Amygdala (tissue), 56 donors: ENCODE measurements at regions not wholly inside any gene's neighbourhood (a gene's known extent, or its start where the extent isn't known, plus 50 kb on each side); places are given as distances from the start of the nearest gene placed in this dataset.

Experiments
- DNase-seq, 56 donors: peaks; one replicate each; lab custom pipeline; 2025; lab: John Stamatoyannopoulos, UW

DNA sequence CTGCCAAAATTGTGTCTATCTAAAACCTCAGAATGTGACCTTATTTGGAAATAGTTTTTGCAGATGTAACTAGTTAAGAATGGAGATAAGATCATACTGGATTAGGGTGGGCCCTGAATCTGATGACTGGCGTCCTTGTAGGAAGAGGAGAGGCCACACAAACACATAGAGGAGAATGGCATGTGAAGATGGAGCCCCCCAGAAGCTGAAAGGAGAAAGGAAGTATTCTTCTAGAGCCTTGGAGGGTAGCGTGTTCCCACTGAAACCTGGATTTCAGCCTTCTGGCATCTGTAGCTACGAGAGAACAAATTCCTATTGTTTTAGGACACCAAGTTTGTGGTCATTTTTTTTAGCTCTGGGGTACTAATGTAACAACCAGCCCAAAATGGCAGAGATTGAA, 423.0 kb upstream of the TPM1 start:
- DNase-seq = no peak

DNA sequence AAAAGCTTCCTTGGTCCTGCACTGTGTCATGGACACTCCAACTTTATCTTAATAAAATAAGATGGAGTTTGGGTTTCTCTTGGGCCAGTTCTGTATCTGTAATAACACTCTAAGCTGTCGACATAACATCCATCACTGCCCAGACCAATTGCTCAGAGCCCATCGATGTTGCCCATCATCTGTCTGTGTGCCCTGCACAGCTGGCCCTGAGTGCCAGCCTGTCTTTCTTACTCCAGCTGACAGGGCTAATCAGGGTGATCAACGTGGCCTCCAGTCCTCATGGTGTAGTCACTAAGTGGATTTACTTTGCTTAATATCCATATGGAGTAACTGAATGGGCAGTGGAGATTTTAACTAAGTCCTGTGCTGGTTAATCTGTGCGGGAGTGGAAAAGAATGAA, 419.8 kb upstream of the TPM1 start:
- no peak for DNase-seq

GRCh38 chr15:62624547-62625378, 417.8 kb upstream of the TPM1 start:
- no peak for DNase-seq

GRCh38 chr15:62625429-62626033, 417.0 kb upstream of the TPM1 start:
- DNase-seq = peak in 14 of 56 donors; percentile 2 to 49 (median 23)

DNA sequence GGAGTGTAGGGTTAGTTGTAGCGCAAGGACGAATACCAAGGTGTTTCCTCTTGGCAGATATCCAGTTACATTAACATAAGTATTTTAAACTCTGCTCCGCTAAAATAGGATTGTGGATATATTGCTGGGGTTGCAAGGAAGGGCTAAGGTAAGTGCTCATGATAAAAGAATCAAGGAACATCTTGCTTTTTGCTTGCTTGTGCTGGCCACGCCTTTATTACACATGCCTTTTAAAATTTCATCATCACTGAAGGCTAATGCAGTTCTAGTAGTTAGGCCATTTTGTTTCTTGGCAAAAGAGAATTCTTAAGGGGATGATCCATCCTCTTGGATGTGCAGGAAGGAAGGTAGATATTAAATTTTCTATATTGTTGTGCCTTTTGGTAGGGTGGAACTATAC, 415.6 kb upstream of the TPM1 start:
- no peak for DNase-seq

DNA sequence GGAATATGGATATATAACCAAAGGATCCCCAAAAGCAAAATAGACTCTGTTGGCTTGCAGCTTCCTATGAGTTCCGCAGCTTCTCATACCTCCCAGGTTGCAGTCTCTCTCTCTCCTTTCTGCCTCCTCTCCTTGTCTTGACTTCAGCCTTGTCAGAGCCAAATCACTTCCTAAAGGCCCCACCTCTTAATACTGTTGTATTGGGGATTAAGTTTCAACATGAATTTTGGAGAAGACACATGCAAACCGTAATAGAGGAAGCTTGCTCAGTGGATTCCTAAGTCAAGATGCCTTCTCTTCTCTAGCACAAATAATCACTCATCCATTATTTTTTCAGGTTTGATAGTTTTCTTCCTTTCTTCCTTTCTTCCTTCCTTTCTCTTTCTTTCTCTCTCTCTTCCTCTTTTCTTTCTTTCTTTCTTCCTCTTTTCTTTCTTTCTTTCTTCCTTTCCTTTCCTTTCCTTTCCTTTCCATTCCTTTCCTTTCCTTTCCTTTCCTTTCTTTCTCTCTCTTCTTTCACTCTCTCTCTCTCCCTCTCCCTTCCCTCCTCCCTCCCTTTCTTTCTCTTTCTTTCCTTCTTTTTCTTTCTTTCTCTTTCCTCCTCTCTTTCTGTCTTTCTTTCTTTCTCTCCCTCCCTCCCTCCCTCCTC, 411.3 kb upstream of the TPM1 start:
- DNase-seq = no peak

DNA sequence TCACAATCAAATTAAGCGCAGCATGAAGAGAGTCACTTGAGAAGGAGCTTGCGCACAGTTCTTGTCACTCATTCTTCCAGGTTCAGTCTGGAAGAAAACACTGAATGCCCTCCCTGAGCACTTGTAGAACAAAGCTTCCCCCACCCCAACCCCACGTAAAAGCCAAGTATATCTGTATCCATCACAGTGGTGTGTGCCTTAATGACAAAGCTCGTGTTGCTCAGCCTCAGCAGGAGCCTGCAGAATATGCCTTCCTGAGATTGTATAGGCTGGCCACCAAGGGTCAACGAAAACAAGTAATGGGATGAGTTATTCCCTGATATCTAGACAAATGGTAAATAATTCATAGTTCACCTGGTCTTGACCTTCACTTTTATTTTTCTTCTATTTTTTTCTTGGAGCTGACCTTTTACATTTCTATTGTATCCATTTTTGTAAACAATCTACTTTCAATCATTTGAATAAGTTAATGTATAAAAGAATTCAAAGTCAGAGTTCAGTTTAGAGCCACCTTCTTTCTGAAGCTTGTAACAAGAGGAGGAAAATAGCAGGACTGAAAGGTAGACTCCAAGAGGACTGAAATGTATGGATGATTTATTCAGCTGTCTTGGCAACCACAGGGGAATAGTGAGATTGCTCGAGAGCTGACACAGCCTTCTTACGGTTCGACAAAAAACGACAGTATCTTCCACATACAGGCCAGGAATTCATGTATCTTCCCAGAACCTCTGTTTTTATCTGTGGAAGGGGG, 405.5 kb upstream of the TPM1 start:
- no peak for DNase-seq

DNA sequence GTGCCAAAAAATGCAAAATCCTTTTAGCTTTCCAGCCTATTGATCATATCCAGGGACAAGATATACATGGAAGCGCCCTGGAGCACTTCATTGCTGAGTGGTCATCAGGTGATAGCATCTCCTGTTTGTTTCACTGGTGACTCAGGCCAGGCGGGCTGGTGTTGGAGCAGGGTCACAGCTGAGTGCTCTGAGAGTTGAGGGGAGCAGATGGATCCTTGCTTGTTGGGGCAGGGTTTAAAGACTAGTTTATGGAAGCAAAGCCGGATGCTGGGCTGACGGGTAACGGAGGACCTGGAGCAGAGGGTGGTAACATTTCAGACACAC, 405.0 kb upstream of the TPM1 start:
- no peak for DNase-seq

DNA sequence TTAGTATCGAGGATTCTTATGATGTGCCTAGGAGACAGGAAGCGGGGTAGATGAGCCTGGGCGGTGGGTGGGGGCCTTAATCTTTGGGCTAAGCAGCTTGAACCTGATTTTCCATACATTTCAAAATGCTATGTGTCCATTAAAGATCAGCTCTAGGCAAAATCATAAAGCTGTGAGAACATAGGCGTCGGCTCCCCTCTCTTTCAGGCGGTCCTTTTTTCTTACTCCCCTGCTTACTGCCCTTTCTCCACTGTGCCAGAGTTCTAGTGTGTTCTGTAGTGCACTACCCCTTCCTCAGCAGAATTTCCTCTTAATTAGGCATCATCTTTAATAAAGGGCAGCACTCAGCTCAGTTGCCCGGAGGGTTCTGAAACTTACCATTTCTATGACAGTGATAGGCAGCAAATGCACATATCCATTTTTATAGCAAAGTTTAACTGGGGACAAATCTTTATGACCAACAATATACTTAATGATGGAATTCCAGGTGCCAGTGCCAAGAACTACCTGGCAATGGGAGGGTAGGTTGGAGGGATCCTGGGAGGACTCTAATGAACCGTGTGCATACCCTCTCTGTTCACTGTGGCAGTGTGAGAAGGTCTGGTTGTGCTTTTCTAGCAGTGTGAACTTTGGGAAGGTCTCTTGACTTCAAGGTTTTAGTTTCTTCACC, 404.5 kb upstream of the TPM1 start:
- no peak for DNase-seq

DNA sequence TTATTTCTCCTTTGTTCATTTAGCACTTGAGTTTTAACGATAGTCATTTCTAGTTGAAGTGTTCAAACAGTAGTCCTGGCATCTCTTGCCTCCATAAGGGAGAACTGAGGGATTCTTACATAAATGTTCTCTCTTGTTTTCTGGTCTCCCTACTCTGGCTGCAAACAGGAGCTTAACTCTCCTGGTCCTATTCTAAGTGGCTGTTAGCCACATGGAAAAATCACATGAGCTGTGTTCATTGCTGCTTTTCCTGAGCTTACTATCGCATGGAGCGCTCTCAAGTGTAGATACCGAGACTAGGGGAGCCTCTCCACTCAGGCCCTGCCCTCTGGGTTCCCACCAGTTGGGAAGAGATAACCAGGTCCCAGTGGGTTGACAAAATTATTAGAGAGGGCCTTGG, 403.1 kb upstream of the TPM1 start:
- DNase-seq = no peak

GRCh38 chr15:62639906-62640605, 402.5 kb upstream of the TPM1 start:
- DNase-seq = no peak

DNA sequence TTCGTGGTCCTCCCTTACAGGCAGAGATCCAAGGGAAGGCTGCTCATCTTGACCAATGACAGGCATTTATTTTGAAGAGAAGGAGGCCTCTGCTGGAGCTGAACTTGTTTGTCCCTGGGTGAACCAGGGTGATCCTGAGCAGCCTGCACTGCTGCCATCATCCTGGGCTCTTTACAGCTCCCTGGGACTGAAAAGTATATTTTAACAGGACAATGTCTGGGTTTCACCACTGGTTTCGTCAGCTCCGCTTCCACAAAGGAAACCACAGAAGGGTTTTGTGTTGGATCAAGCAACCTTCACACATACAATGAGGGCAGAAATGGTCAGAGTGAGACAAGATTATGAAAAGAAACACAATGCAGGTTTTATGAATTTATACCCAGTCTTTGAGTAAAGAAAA, 400.7 kb upstream of the TPM1 start:
- DNase-seq = no peak

- no peak for DNase-seq
Measured at GRCh38 chr15:62643572-62643971, 399.0 kb upstream of the TPM1 start.

- no peak for DNase-seq
Measured at GRCh38 chr15:62644216-62644888, 398.2 kb upstream of the TPM1 start.

DNA sequence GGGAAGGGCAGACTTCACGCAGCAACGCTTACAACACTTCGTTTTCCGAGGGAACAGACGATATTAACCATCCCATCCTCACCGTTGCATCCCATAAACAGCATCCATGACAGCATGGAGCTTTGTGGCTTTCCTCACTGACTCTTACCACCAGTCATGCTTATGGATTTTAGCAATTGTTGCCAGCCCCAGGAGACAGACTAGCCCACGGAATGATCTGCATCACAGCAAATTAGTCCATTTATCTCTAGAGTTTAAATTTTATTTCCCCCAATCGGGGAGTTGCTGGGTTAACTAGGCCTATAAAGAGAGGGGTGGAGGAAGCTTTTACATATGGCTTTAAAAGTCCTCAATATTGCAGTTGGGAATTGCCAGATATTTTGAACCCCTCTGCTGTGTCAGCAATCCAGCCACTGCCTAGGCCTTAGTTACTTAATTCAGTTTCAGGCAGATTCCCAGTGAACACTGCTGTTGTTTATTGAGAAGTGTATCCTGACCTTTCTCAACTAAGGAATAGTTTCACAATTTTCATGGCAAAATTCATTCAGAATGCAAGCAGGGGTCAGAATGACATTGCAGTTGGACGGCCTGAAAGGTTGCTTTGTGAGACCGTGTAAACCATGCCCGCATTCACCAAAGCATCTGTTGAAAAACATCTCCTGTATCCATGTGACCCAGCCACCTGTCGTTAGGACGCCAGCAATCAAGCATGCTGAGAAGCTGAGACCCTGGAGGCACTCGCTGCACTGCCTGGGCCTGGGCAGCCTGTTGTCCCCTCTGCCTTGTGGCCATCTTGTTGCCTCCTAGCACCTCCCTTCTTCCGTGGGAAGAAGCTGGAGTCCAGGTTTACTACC, 397.4 kb upstream of the TPM1 start:
- no peak for DNase-seq

- no peak for DNase-seq
Measured at GRCh38 chr15:62647202-62647842, 395.2 kb upstream of the TPM1 start.

DNA sequence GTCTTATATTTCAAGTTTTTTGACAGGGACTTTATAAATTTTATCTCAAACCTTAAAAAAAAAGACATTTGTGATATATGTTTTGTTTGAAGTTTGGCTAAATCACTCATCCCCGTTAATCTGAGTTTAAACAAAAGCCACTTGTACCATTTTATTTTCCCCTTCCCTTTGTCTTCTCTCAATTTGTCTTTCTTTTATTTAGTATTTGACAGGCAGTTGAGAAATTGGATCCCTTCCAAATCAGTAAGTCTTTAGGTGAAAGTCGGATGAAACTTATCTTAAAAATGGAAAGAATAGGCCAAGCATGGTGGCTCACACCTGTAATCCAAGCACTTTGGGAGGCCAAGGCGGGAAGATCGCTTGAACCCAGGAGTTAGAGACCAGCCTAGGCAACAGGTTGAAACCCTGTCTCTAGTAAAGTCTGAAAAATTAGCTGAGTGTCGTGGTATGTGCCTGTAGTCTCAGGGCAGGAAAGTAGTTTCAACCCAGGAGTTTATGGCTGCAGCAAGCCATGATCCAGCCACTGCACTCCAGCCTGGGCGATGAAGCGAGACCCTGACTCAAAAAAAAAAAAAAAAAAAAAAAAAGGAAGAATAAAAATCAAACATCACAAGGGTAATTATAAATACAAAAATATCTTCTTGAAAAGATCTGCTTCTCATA, 394.6 kb upstream of the TPM1 start:
- DNase-seq = no peak
